ENCODE measurements at regions not wholly inside any gene's neighbourhood (a gene's known extent, or its start where the extent isn't known, plus 50 kb on each side); places are given as distances from the start of the nearest gene placed in this dataset.

DNA sequence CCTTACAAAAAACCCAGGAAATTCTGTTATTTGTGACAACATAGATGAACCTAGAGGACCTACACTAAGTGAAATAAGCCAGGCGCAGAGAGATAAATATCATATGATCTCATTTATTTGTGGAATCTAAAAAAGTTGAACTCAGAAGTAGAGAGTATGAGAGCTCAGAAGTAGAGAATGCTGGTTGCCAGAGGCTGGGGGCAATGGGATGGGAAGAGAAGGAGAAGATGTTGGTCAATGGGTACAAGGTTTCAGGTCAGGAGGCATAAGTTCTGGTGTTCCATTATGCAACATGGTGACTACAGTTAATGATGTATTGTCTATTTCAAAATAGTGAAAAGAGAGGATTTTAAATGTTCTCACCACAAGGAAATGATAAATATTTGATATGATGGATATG is 259.1 kb upstream of the POU3F1 start:
- no peak for DNase-seq (ENCODE audit: low read depth)
- TF ChIP-seq, protein P1, sequence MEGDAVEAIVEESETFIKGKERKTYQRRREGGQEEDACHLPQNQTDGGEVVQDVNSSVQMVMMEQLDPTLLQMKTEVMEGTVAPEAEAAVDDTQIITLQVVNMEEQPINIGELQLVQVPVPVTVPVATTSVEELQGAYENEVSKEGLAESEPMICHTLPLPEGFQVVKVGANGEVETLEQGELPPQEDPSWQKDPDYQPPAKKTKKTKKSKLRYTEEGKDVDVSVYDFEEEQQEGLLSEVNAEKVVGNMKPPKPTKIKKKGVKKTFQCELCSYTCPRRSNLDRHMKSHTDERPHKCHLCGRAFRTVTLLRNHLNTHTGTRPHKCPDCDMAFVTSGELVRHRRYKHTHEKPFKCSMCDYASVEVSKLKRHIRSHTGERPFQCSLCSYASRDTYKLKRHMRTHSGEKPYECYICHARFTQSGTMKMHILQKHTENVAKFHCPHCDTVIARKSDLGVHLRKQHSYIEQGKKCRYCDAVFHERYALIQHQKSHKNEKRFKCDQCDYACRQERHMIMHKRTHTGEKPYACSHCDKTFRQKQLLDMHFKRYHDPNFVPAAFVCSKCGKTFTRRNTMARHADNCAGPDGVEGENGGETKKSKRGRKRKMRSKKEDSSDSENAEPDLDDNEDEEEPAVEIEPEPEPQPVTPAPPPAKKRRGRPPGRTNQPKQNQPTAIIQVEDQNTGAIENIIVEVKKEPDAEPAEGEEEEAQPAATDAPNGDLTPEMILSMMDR (IDR thresholded peaks at IDR 0.05; ENCODE audit: insufficient read depth, low read depth, low read length, missing control alignments) = no peak
- no peak overlapping the region for H3K4me3 ChIP-seq (ENCODE audit: low read length)

DNA sequence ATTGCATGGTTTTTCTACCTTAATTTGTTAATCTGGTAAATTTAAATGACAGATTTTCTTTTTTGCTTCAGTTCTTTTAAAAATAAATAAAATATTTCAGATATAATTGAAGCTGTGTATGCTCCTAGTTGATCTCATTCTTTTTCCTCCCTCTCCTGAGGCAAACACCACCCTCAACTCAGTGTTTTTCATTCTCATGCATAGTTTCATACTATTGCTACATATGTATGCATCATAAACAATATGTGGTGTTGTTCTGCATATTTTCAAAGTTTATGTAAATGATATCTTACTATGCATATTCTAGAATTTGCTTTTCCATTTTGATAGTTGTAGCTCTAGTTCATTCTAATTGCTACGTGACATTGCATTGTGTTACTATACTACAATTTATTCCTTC is 257.2 kb upstream of the POU3F1 start:
- no peak for DNase-seq (ENCODE audit: low read depth)

DNA sequence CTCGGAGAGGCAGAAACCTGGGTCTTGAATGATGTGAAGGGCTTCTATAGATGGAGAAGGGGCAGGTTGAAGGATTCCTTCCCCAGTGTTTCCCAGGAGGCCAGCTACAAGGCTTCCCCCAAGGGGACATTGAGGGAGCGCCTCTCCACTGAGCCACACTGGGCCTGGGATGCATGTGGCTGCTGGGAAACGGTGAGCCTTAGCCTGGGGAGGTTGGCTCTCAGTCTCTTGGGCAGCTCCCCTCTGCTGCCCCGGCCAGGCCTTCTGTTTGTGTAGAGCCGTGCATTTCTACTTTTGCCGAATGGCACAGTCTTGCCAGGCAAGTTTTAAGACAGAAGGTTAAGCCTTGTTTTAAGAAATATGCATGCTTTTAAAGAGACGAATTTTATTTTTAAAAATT is 254.4 kb upstream of the POU3F1 start:
- TF ChIP-seq, protein P1 (IDR thresholded peaks at IDR 0.05; ENCODE audit: insufficient read depth, low read depth, low read length, missing control alignments) = no peak
- no peak for DNase-seq (ENCODE audit: low read depth)
- H3K4me3 ChIP-seq (ENCODE audit: low read length) = no peak overlapping the region

More for the DNA sequence above, 257.2 kb upstream of the POU3F1 start:
- TF ChIP-seq, protein P1 (IDR thresholded peaks at IDR 0.05; ENCODE audit: insufficient read depth, low read depth, low read length, missing control alignments) = no peak
- no peak overlapping the region for H3K4me3 ChIP-seq (ENCODE audit: low read length)

DNA sequence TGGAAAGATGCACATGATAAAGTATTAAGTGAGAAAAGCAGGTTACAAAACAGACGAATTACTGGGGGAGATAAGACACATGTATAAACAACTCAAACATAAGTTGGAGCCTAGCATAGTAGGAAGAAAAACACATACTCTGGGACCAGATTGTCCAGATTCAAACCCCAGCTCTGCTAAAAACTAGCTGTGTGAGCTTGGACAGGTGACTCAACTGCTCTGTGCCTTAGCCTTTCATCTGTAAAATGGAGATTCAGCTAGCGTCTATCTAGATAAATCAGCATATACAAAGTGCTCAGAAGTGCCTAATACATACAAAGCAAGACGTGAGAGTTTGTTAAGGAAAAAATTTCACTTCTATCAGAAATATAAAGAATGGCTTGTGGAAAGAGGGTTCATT is 254.0 kb upstream of the POU3F1 start:
- no peak overlapping the region for H3K4me3 ChIP-seq (ENCODE audit: low read length)
- DNase-seq (ENCODE audit: low read depth) = no peak
- TF ChIP-seq, protein P1 (IDR thresholded peaks at IDR 0.05; ENCODE audit: insufficient read depth, low read depth, low read length, missing control alignments) = no peak

DNA sequence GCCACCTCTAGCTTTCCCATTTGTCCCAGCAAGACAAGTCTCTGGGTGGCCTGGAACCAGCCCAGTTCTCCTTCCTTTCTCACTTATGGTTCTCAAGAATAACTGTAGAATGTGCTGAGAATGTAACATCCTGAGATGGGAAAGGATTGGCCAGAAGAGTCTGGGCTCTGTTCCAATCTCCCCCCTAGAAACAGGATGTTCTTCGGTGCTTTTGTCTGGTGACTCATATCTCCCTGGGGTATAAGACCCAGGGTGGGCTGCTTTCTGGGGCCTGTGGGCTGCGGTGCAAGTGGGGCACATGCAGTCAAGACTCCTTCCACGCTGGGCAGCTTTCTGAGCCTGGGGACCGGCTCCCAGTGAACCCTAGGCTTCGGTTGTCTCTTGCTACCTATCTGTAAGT is 251.2 kb upstream of the POU3F1 start:
- no peak overlapping the region for H3K4me3 ChIP-seq (ENCODE audit: low read length)
- TF ChIP-seq, protein P1 (IDR thresholded peaks at IDR 0.05; ENCODE audit: insufficient read depth, low read depth, low read length, missing control alignments) = no peak
- no peak for DNase-seq (ENCODE audit: low read depth)

DNA sequence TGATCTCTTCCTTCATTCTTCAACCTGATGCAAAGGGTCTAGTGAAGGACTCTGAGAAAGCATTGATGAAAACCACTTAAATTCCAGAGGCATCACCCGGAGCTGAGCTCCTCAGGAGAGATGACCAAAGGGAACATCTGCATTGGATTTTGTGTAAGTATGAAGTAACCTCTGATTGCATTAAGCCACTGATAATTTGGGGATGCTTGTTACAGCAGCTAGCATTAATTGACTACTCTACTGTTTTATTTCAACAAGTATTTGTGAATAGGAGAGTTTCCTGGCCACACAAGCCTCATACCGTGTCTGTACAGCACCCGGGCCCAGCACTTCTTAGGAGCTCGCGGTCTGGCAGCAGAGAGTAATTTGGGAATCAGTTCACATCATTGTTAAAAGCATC is 250.7 kb upstream of the POU3F1 start:
- TF ChIP-seq, protein P1 (IDR thresholded peaks at IDR 0.05; ENCODE audit: insufficient read depth, low read depth, low read length, missing control alignments) = no peak
- no peak overlapping the region for H3K4me3 ChIP-seq (ENCODE audit: low read length)
- DNase-seq (ENCODE audit: low read depth) = no peak

DNA sequence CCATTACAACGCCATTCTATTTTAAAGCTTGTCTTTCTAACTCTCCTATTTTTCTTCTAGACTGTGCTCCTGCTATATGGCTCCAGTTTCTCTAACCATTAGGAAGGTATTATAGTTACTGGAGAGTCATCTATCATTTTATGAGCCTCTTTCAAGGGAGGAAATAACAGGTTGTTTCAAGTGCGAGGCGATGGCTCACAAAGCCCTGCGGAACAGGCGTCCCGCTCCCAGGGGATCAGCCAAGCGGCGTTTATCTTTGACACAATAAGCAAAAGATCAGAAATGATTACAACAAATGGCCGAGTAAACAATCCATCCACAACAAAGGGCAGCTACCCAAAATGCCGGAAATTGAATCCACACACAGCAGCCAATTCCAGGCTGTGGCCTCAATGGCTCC is 249.5 kb upstream of the POU3F1 start:
- no peak overlapping the region for H3K4me3 ChIP-seq (ENCODE audit: low read length)
- TF ChIP-seq, protein P1 (IDR thresholded peaks at IDR 0.05; ENCODE audit: insufficient read depth, low read depth, low read length, missing control alignments) = no peak
- no peak for DNase-seq (ENCODE audit: low read depth)

Data from epithelial cell of esophagus (primary cell).